ENCODE measurements at regions not wholly inside any gene's neighbourhood (a gene's known extent, or its start where the extent isn't known, plus 50 kb on each side); places are given as distances from the start of the nearest gene placed in this dataset.
"Not testable (repeated sequence)": the region's sequence is repeated elsewhere in the genome, so short reads cannot be mapped to it uniquely, and the experiment has no call there.

GRCh38 chr4:75422998-75423397 is 91.2 kb downstream of the RCHY1 start:
- intact Hi-C loops (cut with micrococcal nuclease) = no loop called here
- no peak overlapping the region for H3K4me3 Mint-ChIP-seq
- H3K9me3 Mint-ChIP-seq = peaks cover 5% of the 10 kb centered on the region
- H3K36me3 Mint-ChIP-seq (ENCODE audit: low read depth) = no peaks in the 10 kb centered on the region
- no peak for DNase-seq
- no peaks in the 10 kb centered on the region for H3K4me1 Mint-ChIP-seq (ENCODE audit: low read depth)
- H3K27me3 Mint-ChIP-seq (ENCODE audit: low read depth) = peaks cover 15% of the 10 kb centered on the region
- CTCF ChIA-PET = no interaction called here
- no peak overlapping the region for H3K27ac Mint-ChIP-seq

- CTCF ChIA-PET = interaction anchor here (0.6 kb wide), 1 partner anchor 567 kb away, joined by 3 read pairs; no protein-coding TSS in a partner anchor
- no peak overlapping the region for H3K27ac Mint-ChIP-seq
Observed at GRCh38 chr4:75412746-75413145, 101.5 kb downstream of the RCHY1 start.

GRCh38 chr4:75398501-75398900 is 115.7 kb downstream of the RCHY1 start:
- Mint-ChIP-seq H3K36me3 (ENCODE audit: low read depth) (no peaks in the 10 kb centered on the region), H3K9me3 (no peaks in the 10 kb centered on the region), H3K27ac (no peak overlapping the region), H3K27me3 (ENCODE audit: low read depth) (peaks cover 4% of the 10 kb centered on the region), H3K4me3 (no peak overlapping the region), H3K4me1 (ENCODE audit: low read depth) (no peaks in the 10 kb centered on the region)
- CTCF ChIA-PET = no interaction called here
- DNase-seq = no peak
- intact Hi-C loops (cut with micrococcal nuclease) = no loop called here

More at GRCh38 chr4:75412746-75413145, 101.5 kb downstream of the RCHY1 start:
- no peaks in the 10 kb centered on the region for H3K36me3 Mint-ChIP-seq (ENCODE audit: low read depth)
- H3K27me3 Mint-ChIP-seq (ENCODE audit: low read depth) = no peaks in the 10 kb centered on the region
- no peaks in the 10 kb centered on the region for H3K4me1 Mint-ChIP-seq (ENCODE audit: low read depth)
- H3K4me3 Mint-ChIP-seq = no peak overlapping the region
- H3K9me3 Mint-ChIP-seq = peaks cover 10% of the 10 kb centered on the region
- DNase-seq = no peak
- intact Hi-C loops (cut with micrococcal nuclease) = no loop called here

GRCh38 chr4:75391489-75392166 is 122.6 kb downstream of the RCHY1 start:
- no peaks in the 10 kb centered on the region for H3K9me3 Mint-ChIP-seq
- H3K36me3 Mint-ChIP-seq (ENCODE audit: low read depth) = no peaks in the 10 kb centered on the region
- CTCF ChIA-PET = no interaction called here
- intact Hi-C loops (cut with micrococcal nuclease) = no loop called here
- H3K27ac Mint-ChIP-seq = no peak overlapping the region
- no peak overlapping the region for H3K4me3 Mint-ChIP-seq
- peaks cover 10% of the 10 kb centered on the region for H3K27me3 Mint-ChIP-seq (ENCODE audit: low read depth)
- H3K4me1 Mint-ChIP-seq (ENCODE audit: low read depth) = no peaks in the 10 kb centered on the region
- no peak for DNase-seq

- H3K27ac Mint-ChIP-seq; H3K4me3 Mint-ChIP-seq; H3K27me3 Mint-ChIP-seq (ENCODE audit: low read depth); H3K36me3 Mint-ChIP-seq (ENCODE audit: low read depth); CTCF ChIA-PET; H3K9me3 Mint-ChIP-seq; DNase-seq; H3K4me1 Mint-ChIP-seq (ENCODE audit: low read depth); intact Hi-C loops (cut with micrococcal nuclease): not testable (repeated sequence)
Observed at GRCh38 chr4:75386426-75386825, 127.8 kb downstream of the RCHY1 start.

- no peaks in the 10 kb centered on the region for H3K36me3 Mint-ChIP-seq (ENCODE audit: low read depth)
- no peaks in the 10 kb centered on the region for H3K4me1 Mint-ChIP-seq (ENCODE audit: low read depth)
- no peaks in the 10 kb centered on the region for H3K27me3 Mint-ChIP-seq (ENCODE audit: low read depth)
- peaks cover 10% of the 10 kb centered on the region for H3K9me3 Mint-ChIP-seq
- no peak for DNase-seq
- H3K4me3 Mint-ChIP-seq = no peak overlapping the region
- CTCF ChIA-PET = no interaction called here
- intact Hi-C loops (cut with micrococcal nuclease) = no loop called here
- no peak overlapping the region for H3K27ac Mint-ChIP-seq
Observed at GRCh38 chr4:75385106-75385505, 129.1 kb downstream of the RCHY1 start.

- H3K9me3 Mint-ChIP-seq = peaks cover 6% of the 10 kb centered on the region
Observed at GRCh38 chr4:75376543-75376942, 137.7 kb downstream of the RCHY1 start.

GRCh38 chr4:75371915-75372314 is 142.3 kb downstream of the RCHY1 start:
- no peak overlapping the region for H3K27ac Mint-ChIP-seq
- H3K36me3 Mint-ChIP-seq (ENCODE audit: low read depth) = no peaks in the 10 kb centered on the region
- no peaks in the 10 kb centered on the region for H3K9me3 Mint-ChIP-seq
- CTCF ChIA-PET = no interaction called here
- DNase-seq = no peak
- H3K27me3 Mint-ChIP-seq (ENCODE audit: low read depth) = peaks cover 3% of the 10 kb centered on the region
- H3K4me3 Mint-ChIP-seq = no peak overlapping the region
- H3K4me1 Mint-ChIP-seq (ENCODE audit: low read depth) = no peaks in the 10 kb centered on the region
- intact Hi-C loops (cut with micrococcal nuclease) = no loop called here

More at GRCh38 chr4:75376543-75376942, 137.7 kb downstream of the RCHY1 start:
- no peak overlapping the region for H3K27ac Mint-ChIP-seq
- CTCF ChIA-PET = no interaction called here
- intact Hi-C loops (cut with micrococcal nuclease) = no loop called here
- DNase-seq = no peak
- peaks cover 6% of the 10 kb centered on the region for H3K27me3 Mint-ChIP-seq (ENCODE audit: low read depth)
- no peaks in the 10 kb centered on the region for H3K4me1 Mint-ChIP-seq (ENCODE audit: low read depth)
- no peak overlapping the region for H3K4me3 Mint-ChIP-seq
- no peaks in the 10 kb centered on the region for H3K36me3 Mint-ChIP-seq (ENCODE audit: low read depth)

GRCh38 chr4:75370576-75370975 is 143.6 kb downstream of the RCHY1 start:
- Mint-ChIP-seq H3K27ac (no peak overlapping the region), H3K27me3 (ENCODE audit: low read depth) (no peaks in the 10 kb centered on the region), H3K36me3 (ENCODE audit: low read depth) (no peaks in the 10 kb centered on the region), H3K9me3 (no peaks in the 10 kb centered on the region), H3K4me3 (no peak overlapping the region), H3K4me1 (ENCODE audit: low read depth) (no peaks in the 10 kb centered on the region)
- intact Hi-C loops (cut with micrococcal nuclease) = no loop called here
- CTCF ChIA-PET = no interaction called here
- no peak for DNase-seq

- CTCF ChIA-PET = no interaction called here
- H3K36me3 Mint-ChIP-seq (ENCODE audit: low read depth) = no peaks in the 10 kb centered on the region
- no peak for DNase-seq
- H3K27me3 Mint-ChIP-seq (ENCODE audit: low read depth) = peaks cover 3% of the 10 kb centered on the region
- no peaks in the 10 kb centered on the region for H3K9me3 Mint-ChIP-seq
- no peaks in the 10 kb centered on the region for H3K4me1 Mint-ChIP-seq (ENCODE audit: low read depth)
- no peak overlapping the region for H3K4me3 Mint-ChIP-seq
- intact Hi-C loops (cut with micrococcal nuclease) = no loop called here
- H3K27ac Mint-ChIP-seq = no peak overlapping the region
Observed at GRCh38 chr4:75345423-75345822, 168.8 kb downstream of the RCHY1 start.

- Mint-ChIP-seq H3K4me3 (no peak overlapping the region), H3K27ac (no peak overlapping the region), H3K27me3 (ENCODE audit: low read depth) (peaks cover 3% of the 10 kb centered on the region), H3K36me3 (ENCODE audit: low read depth) (no peaks in the 10 kb centered on the region), H3K9me3 (no peaks in the 10 kb centered on the region), H3K4me1 (ENCODE audit: low read depth) (no peaks in the 10 kb centered on the region)
- CTCF ChIA-PET = no interaction called here
- intact Hi-C loops (cut with micrococcal nuclease) = no loop called here
- DNase-seq = no peak
Observed at GRCh38 chr4:75344915-75345314, 169.3 kb downstream of the RCHY1 start.

- H3K4me1 Mint-ChIP-seq (ENCODE audit: low read depth) = no peaks in the 10 kb centered on the region
- DNase-seq = no peak
- H3K4me3 Mint-ChIP-seq = no peak overlapping the region
- H3K9me3 Mint-ChIP-seq = no peaks in the 10 kb centered on the region
- peaks cover 3% of the 10 kb centered on the region for H3K27me3 Mint-ChIP-seq (ENCODE audit: low read depth)
- H3K36me3 Mint-ChIP-seq (ENCODE audit: low read depth) = no peaks in the 10 kb centered on the region
- intact Hi-C loops (cut with micrococcal nuclease) = no loop called here
- CTCF ChIA-PET = no interaction called here
- no peak overlapping the region for H3K27ac Mint-ChIP-seq
Observed at GRCh38 chr4:75343333-75343732, 170.9 kb downstream of the RCHY1 start.

- Mint-ChIP-seq H3K27ac (no peak overlapping the region), H3K4me1 (ENCODE audit: low read depth) (no peaks in the 10 kb centered on the region), H3K9me3 (peaks cover 10% of the 10 kb centered on the region), H3K27me3 (ENCODE audit: low read depth) (peaks cover 2% of the 10 kb centered on the region), H3K36me3 (ENCODE audit: low read depth) (no peaks in the 10 kb centered on the region), H3K4me3 (no peak overlapping the region)
- CTCF ChIA-PET = no interaction called here
- no peak for DNase-seq
- intact Hi-C loops (cut with micrococcal nuclease) = no loop called here
Observed at GRCh38 chr4:75340561-75340960, 173.6 kb downstream of the RCHY1 start.

Data from activated naive CD4-positive, alpha-beta T cell treated with anti-CD3 and anti-CD28 coated beads for 36 hours (primary cell).